T47D (cell line): ENCODE measurements at regions not wholly inside any gene's neighbourhood (a gene's known extent, or its start where the extent isn't known, plus 50 kb on each side); places are given as distances from the start of the nearest gene placed in this dataset.
"Not testable (repeated sequence)": the region's sequence is repeated elsewhere in the genome, so short reads cannot be mapped to it uniquely, and the experiment has no call there.

Experiments used
- DNase-seq, 2 experiments: peaks; one replicate each; pipeline versions ENCODE4 v3.0.0 to v3.0.0-alpha.2; 2011 to 2012; ENCODE audit warnings: low read depth in 1 of 2, low spot score in 1 of 2
- JUND ChIP-seq: IDR thresholded peaks from 2 replicates; pipeline ENCODE4 v1.6.1; 2012; ENCODE audit warnings: low read depth
- in situ Hi-C: cut with HindIII; loops from 2 replicates; pipeline ENCODE4 v1.10.0; 2016; ENCODE audit warnings: low sequenced_read_pairs, low pct_unique_long_range_greater_than_20kb

GRCh38 chr5:54792611-54793404 is 192.6 kb downstream of the ESM1 start:
- no peak for TF ChIP-seq JUND
- in situ Hi-C loops, result no loop called here
- peak in 1 of 2 experiments; percentile 26 for DNase-seq

DNA sequence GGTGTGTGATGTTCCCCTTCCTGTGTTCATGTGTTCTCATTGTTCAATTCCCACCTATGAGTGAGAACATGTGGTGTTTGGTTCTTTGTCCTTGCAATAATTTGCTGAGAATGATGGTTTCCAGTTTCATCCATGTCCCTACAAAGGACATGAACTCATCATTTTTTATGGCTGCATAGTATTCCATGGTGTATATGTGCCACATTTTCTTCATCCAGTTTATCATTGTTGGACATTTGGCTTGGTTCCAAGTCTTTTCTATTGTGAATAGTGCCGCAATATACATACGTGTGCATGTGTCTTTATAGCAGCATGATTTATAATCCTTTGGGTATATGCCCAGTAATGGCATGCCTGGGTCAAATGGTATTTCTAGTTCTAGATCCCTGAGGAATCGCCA is 197.5 kb downstream of the ESM1 start:
- DNase-seq, in situ Hi-C loops: not testable (repeated sequence)

GRCh38 chr5:54785729-54786591 is 199.4 kb downstream of the ESM1 start:
- TF ChIP-seq JUND, result no peak
- DNase-seq, result peak; percentile 11 to 70
- in situ Hi-C loops, result no loop called here

DNA sequence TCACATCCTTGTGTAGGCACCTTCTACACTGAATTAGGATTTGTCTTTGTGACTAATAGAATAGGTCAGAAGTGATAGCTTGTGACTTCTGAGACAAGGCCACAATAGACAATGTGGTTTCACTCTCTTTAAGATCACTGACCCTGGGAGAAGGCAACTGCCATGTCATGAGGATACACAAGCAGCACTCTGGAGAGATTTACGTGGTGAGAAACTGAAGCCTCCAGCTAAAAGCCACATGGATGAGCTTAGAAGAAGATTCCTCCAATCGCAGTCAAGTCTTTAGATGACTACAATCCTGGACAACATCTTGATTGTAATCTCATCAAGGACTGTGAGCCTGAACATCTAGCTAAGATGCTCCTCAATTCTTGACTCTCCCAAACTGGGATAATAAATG is 206.6 kb downstream of the ESM1 start:
- DNase-seq, result no peak
- in situ Hi-C loops, result no loop called here
- no peak for TF ChIP-seq JUND

- no peak for TF ChIP-seq JUND
- no peak for DNase-seq
- in situ Hi-C loops, result no loop called here
Measured at GRCh38 chr5:54775645-54776044, 209.7 kb downstream of the ESM1 start.

DNA sequence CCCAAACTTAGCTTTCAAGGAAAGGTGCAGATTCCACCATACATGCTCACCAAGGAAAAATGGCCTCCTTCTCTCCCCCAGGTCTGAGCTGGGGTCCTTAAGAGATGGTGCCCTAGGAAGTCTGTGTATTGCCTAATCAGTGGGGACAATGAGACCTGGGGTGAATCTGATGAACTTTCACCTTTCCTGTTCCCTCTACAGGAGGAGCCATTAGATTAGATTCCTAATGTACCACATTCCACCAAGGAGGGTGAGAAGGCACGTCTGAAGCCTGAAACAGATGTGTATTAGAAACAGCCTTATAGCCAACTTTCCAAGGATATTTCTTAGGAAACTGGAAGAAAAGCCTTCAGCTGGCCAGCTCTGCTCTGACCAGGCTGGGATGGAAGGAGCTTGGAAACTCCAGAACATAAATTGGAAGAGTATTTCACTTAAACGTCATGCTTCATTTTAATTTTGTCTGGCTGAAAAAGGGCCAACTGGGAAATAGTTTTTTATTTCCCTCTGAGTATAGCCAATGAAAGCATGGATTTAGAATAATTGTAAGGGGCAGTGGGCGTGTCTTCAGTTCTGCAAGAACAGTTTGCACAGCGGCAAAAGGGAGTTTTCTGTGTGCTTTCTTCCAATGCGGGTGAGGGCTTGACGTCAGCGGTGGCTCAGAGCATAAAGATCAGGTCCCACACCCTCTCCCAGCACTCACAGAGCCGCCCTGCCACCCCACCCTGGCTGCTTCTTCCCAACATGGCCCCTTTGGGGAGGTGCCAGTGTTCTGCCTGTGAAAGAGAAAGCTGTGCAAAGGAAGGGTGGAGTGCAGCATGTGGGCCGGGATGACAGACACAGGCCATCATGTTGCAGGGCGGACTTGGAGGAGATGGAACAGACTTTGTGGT is 210.9 kb downstream of the ESM1 start:
- DNase-seq, result no peak
- in situ Hi-C loops, result no loop called here
- no peak for TF ChIP-seq JUND

DNA sequence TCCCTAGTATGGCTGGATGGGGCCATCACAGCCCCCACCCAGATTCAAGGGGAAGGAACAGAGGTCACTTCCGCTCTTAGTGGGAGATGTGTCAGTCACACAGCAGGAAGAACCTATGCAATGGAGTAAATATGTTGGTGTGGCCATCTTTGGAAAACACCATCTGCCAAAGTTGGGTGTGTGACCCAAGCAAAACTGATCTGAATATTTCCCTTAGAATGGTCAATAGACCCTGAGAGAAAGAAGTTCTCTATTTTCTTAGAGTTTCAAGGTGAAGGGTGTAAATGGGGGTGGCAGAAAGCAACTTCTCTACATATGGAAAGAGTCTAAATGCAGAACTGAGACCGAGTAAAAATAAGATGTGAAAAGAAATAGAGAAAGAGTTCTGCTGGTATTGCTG is 212.7 kb downstream of the ESM1 start:
- in situ Hi-C loops, result no loop called here
- no peak for TF ChIP-seq JUND
- no peak for DNase-seq

DNA sequence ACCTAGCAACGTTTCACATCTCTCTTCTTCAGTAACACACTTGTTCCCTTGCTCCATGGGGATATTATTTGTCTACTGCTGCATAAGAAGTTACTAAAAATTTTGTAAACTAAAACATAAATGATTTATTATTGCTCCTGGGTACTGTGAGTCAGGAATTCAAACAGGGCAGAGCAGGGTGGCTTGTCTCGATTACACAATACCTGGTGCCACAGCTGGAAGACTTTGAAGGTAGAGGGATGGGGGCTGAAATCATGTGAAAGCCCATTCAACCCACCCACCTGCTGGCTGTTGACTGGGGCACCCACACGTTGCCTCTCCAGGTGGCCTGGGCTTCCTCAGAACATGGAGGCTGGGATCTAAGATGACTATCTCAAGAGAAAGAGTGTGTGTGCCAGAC is 213.2 kb downstream of the ESM1 start:
- in situ Hi-C loops, result no loop called here
- no peak for DNase-seq
- no peak for TF ChIP-seq JUND

GRCh38 chr5:54769746-54770145 is 215.6 kb downstream of the ESM1 start:
- DNase-seq, result no peak
- no peak for TF ChIP-seq JUND
- in situ Hi-C loops, result no loop called here

GRCh38 chr5:54769072-54769471 is 216.3 kb downstream of the ESM1 start:
- in situ Hi-C loops, result no loop called here
- peak in 1 of 2 experiments; percentile 67 for DNase-seq
- no peak for TF ChIP-seq JUND

GRCh38 chr5:54766748-54767147 is 218.6 kb downstream of the ESM1 start:
- TF ChIP-seq JUND, result no peak
- DNase-seq, result no peak
- in situ Hi-C loops, result no loop called here

DNA sequence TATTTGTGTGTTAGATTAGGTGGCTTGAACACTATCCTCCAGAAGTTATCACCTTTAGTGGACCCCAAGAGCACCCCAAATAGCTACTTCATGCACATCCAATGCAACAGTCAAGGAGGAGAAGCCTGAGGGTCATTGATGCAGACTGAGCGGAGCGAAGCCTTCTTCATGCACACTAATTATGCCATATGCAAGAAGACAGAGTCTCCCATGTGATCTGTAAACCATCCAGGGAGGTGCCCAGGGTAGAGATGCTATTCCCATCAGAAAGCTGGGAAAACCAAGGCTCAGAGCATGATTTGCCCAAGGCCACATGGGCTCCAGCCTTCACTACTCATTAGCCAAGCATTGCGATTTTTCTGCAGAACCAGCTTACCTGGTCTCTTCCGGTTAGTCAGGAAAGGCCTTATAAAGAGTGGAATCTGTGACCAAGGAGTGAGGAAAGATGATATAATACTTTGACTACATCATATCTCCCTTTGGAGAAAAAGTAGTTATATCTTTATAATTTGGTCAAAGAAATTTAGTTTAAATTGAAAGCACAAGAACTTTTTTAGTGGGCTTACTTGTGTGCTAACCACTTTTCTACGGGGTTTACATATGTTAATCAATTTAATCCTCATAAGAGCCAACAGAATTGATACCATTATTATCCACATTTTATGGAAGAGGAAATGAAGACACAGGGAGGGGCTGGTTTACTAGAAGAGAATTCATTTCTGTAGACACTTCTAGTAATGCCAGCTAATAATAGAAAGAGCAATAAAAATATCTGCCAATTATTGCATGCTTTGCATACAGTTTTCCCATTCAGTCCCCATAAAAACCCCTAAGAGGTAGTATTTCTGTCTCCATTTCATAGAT is 220.0 kb downstream of the ESM1 start:
- peak in 1 of 2 experiments; percentile 55 for DNase-seq
- TF ChIP-seq JUND, result no peak
- in situ Hi-C loops, result no loop called here
